Activated CD4-positive, alpha-beta T cell treated with anti-CD3 and anti-CD28 coated beads, Interleukin-2, Interleukin-6, amounts not matched to agents 100 ng/mL and 50 ng/mL, durations not matched to agents 16 hours and 8 hours (primary cell): ENCODE measurements at regions not wholly inside any gene's neighbourhood (a gene's known extent, or its start where the extent isn't known, plus 50 kb on each side); places are given as distances from the start of the nearest gene placed in this dataset.
"Not testable (repeated sequence)": the region's sequence is repeated elsewhere in the genome, so short reads cannot be mapped to it uniquely, and the experiment has no call there.

Source experiments
- DNase-seq: peaks from one replicate; pipeline ENCODE4 v3.0.0-alpha.2; 2020

DNA sequence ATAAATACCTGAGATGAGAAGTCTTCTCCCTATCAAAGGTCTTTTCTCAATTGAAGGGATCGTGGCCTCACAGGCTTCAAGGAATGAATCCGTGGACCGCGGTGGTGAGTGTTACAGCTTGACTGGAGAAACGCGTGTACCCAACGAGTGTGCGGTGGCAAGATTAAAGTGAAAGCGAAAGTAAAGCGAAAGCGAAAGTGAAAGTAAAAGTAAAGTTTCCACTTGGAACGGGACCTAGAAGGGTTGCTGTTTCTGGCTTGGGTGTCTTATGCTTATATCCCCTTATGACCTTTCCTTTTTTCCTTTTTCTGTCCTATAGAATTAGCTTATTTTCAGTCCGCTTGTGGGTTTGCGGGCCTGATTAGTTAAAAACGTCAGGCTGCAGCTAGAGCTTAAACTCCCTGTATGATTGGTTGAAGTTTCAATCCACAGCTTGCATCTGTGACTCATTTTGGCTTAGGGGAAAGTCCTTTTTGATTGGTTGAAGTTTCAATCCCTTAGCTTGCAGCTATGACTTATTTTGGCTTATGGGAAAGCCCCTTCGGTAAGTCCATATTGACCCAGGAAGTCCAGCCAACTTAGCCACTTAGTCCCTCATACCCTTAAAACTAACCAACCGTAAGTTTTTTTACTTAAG lies 924.3 kb upstream of the CDH10 start:
- no peak for DNase-seq

DNA sequence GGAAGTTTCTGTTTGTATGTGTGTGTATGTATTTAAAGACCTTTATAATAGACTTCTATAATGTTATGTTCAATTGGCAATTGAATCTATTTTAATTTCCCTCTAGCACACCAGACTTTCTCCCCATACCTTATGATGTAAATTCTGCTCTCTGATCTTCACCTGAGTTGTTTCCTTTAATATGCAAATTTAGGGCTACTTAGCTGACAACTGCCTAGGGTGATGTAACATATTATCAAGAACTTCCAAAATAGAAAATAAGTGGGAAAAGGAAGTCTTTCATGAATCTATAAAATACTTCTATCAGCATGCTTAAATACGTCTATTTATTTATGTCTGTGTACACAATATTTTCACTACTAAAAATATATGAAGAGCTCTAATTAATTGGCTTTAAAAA lies 923.5 kb upstream of the CDH10 start:
- DNase-seq: no peak

DNA sequence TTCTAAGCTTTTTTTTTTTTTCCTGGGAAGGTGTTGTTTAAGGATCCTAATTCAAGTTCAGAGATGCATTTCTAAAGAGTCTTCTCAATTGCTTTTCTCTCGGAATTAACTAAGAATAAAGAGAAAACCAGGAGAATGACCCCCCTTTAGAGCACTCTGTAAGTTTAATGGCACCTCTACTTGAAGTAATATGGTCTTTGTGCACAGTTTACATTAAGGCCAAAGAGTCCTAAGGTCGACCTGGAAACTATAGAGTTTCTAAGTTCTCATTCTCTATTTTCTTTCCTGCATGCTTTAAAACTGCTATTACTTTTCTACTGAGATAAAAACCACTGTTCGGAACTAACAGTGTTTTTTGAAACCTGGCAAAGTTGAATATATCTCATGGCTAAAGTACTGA lies 923.1 kb upstream of the CDH10 start:
- DNase-seq: no peak

DNA sequence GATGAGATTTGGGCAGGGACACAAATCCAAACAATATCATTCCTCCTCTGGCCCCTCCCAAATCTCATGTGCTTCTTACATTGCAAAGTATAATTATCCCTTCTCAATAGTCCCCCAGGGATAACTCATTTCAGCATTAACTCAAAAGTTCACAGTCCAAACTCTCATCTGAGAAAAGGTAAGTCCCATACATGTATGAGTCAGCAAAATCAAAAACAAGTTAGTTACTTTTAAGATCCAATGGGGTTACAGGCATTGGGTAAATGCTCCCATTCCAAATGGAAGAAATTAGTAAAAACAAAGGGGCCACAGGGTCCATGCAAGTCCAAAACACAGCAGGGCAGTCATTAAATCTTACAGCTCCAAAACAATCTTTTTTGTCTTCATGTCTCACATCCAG lies 917.9 kb upstream of the CDH10 start:
- DNase-seq: no peak

DNA sequence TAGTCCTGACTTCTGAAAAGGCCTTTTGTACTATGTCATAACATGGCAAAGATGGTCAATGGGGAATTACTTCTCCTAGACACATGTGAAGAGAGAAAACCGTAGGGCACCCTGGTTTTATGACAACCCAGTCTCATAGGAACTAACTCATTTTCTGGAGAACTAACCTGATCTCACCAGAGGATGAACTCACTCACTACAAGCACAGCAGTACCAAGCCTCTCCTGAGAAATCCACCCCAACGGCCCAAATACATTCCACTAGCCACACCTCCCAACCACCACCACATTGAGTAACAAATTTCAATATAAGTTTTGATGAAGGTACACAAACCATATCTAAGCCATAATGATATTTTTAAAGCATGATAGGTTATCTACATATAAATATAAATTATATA lies 909.3 kb upstream of the CDH10 start:
- DNase-seq: no peak

DNA sequence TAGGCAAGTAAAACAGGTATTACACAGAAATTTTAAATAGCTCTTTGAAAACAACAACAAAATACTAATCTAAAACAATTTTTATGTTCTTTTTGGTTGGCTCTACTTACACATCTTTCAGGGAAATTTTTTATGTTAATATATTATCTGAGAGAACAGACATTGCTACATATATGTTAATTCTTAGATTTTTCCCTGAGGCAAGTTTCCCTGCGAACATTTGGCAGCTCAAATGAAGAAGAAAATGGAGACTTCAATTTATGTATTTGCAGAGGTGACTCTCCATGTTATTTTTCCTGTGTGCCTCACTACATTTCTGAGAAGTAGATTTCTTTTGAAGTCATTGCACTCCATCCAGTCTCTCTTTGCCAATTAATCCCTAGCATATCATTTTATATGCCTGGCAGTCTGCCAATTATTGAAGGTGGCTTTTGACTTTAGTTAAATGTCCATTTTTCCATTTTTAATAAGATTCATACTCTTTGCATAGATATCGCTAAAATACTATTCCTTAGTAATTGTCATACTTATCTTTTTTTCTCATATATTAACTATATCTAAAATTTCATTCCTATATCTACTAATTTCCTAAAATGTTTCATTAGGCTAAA lies 908.2 kb upstream of the CDH10 start:
- DNase-seq: no peak

DNA sequence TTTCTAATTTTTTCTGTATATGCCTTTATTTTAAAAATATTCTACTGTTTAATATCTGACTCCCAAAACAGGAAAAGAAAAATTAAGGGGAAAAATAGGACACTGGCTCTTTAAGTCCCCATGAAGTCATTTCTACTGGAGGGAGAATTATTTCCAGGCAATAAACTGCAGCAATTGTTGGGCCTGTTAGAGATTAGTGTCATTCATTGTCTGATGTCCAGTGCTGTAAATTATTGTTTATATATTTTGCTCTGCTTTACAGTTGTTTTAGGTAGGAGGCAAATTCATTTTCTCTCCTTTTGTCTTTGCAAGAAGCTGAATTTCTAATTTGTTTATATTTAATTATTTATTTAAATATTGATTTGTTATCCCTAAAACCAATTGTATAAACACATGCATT lies 906.0 kb upstream of the CDH10 start:
- DNase-seq: no peak

DNA sequence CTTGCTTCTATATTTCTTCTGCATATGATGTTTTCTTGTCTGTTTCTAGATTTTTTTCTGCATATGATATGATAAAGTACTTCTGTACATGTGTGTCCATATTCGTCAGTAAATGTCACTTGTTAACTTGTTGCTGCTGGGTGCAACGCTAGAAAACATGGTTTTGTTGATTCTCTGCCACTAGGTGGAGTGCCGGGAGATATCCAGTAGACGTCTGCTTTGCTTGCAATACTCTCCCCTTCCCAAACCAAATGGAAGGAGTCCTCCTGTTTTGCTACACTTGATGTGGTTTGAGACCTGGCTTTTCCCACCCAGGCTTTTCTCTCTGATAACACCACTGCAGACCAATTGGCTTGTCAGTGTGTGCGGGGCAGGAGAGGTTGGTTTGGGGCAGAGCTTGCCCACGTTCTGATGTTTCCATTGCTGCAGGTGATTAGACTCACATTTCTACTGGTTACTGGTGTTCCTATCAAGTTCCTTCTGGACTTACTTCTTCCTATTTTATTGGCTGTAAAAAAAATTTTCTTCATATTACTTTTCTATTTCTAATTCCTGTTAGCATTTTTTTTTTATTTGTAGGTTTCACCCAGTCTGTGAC lies 900.0 kb upstream of the CDH10 start:
- peak; percentile 16 for DNase-seq

GRCh38 chr5:25540628-25541027 lies 895.9 kb upstream of the CDH10 start:
- no peak for DNase-seq

DNA sequence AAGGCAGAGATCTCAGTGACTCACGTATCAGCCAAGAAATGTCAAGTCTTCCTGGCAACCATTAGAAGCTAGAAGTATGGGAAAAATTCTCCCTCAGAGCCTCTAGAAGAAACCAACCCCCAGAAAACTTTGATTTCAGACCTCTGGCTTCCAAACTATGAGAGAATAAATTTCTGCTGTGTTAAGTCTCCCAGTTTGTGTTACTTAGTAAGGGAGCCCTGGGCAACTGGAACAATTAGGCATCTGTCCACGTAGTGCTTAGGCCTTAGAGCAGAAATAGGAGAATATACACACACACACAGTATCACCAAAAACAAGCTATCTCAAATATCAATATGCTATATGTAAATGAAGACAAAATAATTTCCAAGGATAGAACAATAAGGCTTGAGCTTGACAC lies 894.8 kb upstream of the CDH10 start:
- no peak for DNase-seq

DNA sequence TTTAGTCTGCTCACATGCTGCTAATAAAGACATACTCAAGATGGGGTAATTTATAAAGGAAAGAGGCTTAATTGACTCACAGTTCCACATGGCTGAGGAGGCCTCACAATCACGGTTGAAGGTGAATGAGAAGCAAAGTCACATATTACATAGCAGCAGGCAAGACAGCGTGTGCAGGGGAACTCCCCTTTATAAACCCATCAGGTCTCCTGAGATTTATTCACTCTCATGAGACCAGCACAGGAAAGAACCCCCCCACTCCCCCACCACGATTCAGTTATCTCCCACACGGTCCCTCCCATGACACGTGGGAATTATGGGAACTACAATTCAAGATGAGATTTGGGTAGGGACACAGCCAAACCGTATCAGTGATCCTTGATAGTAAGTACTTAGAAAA lies 891.7 kb upstream of the CDH10 start:
- not testable (repeated sequence) for DNase-seq

- no peak for DNase-seq
These were observed 871.4 kb upstream of the CDH10 start for GRCh38 chr5:25516141-25516540.

DNA sequence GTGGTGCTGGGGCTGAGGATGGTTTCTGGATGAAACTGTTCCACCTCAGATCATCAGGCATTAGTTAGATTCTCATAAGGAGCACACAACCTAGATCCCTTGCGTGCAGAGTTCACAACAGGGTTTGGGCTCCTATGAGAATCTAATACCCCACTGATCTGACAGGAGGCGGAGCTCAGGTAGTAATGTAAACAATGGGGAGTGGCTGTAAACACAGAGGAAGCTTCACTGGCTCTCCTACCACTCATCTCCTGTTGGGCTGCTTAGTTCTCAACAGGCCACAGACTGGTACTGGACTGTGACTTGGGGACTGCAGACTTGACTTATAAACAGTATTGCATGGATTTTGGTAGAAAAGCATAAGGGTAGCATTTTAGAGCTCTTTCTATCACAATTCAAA lies 870.7 kb upstream of the CDH10 start:
- DNase-seq: no peak

DNA sequence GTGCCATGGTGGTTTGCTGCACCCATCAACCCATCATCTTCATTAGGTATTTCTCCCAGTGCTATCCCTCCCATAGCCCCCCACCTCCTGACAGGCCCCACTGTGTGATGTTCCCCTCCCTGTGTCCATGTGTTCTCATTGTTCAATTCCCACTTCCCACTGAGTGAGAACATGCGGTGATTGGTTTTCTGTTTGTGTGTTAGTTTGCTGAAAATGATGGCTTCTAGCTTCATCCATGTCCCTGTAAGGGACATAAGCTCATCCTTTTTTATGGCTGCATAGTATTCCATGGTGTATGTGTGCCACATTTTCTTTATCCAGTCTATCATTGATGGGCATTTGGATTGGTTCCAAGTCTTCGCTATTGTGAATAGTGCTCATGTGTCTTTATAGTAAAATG lies 865.9 kb upstream of the CDH10 start:
- not testable (repeated sequence) for DNase-seq

GRCh38 chr5:25508011-25508410 lies 863.2 kb upstream of the CDH10 start:
- not testable (repeated sequence) for DNase-seq

GRCh38 chr5:25500635-25501034 lies 855.9 kb upstream of the CDH10 start:
- no peak for DNase-seq

- DNase-seq: no peak
These were observed 845.2 kb upstream of the CDH10 start for GRCh38 chr5:25489834-25490538.

DNA sequence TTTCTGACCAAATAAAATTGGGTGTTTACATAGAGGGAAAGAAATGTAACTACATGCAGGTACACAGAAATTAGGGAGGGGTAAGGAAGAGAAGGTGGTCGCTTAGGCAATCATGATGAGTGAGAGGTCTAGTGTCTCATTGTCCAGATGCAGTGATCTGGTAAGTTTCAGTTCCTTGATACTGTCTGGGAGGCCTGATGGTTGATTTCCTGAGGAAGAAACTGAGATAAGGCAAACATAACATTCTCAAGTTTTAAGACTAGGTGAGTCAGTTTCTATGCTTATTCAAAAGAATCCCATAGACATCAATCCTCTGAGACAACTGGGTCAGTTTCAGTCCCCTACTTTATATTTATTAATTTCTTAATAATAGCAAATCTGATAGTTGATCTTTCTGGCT lies 843.3 kb upstream of the CDH10 start:
- no peak for DNase-seq

- no peak for DNase-seq
These were observed 839.6 kb upstream of the CDH10 start for GRCh38 chr5:25484391-25484790.

- DNase-seq: no peak
These were observed 836.7 kb upstream of the CDH10 start for GRCh38 chr5:25481463-25481862.

DNA sequence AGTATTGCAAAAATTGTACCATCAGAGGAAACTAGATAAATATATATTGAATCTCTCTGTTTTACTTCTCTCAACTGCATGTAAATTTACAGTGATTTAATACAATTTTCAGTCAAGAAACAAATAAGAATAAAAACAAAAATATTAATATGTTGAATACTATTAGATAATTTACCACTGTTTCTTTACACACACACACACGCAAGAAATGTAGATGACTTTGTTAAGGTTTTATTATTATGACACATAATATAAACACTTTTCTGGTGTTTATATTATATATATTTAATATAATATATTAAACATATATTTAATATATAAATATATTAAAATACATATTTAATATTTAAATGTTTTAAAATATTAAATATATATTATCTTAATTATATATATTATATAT lies 814.3 kb upstream of the CDH10 start:
- DNase-seq: no peak

DNA sequence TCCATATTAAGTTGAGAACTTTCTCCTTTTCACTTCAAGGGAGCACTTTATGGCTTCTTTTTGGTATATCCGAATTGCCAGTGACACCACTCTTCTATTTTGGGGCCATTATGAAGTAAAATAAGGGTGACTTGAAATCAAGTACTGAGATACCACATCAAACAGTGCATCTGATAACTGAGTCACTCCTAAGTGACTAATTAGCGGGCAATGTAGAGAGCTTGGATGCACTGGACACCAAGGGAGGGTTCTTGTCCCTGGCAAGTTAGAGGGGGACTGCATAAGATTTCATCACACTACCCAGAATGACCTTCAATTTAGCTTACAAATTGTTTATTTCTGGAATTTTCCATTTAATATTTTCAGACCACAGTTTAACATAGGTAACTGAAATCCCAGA lies 813.9 kb upstream of the CDH10 start:
- DNase-seq: no peak

DNA sequence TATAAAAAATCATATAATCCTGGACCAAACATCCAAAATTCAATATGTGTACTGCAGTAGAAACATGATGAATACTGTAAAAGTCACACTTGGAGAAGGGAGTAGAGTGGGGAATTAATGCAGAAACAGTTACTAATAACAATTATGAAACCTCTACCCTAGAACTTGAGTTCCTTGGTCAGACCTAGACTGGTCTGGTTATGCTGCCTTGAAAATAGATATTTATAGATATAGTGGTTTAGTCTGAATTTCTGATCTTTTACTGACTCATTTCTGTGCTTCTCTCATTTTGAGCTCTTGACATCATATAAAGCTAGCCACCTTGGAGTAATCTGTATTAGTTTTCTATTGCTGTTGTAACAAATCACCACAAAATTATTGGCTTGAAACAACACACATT lies 808.7 kb upstream of the CDH10 start:
- DNase-seq: no peak

GRCh38 chr5:25451294-25451693 lies 806.5 kb upstream of the CDH10 start:
- no peak for DNase-seq
